Muscle of back (tissue), 3 donors: ENCODE measurements at regions not wholly inside any gene's neighbourhood (a gene's known extent, or its start where the extent isn't known, plus 50 kb on each side); places are given as distances from the start of the nearest gene placed in this dataset.
"Not testable (repeated sequence)": the region's sequence is repeated elsewhere in the genome, so short reads cannot be mapped to it uniquely, and the experiment has no call there.

ENCODE experiments used
- DNase-seq, 3 donors: peaks; one replicate each; pipeline versions ENCODE4 v3.0.0 to v3.0.0-alpha.2; 2013

GRCh38 chr5:32534041-32534440 is 51.3 kb upstream of the SUB1 start:
- peak in 2 of 3 donors; percentile 35 to 76 for DNase-seq

GRCh38 chr5:32531885-32532520 is 53.4 kb upstream of the SUB1 start:
- peak in 1 of 3 donors; percentile 47 for DNase-seq

GRCh38 chr5:32527321-32527720 is 58.0 kb upstream of the SUB1 start:
- DNase-seq = not testable (repeated sequence)

GRCh38 chr5:32526810-32527209 is 58.5 kb upstream of the SUB1 start:
- DNase-seq = no peak

- DNase-seq = no peak
These were observed 61.7 kb upstream of the SUB1 start for GRCh38 chr5:32523625-32524024.

GRCh38 chr5:32522429-32523143 is 62.8 kb upstream of the SUB1 start:
- DNase-seq = peak in 1 of 3 donors; percentile 75

- DNase-seq = no peak
These were observed 63.9 kb upstream of the SUB1 start for GRCh38 chr5:32521481-32521880.

GRCh38 chr5:32520972-32521371 is 64.4 kb upstream of the SUB1 start:
- DNase-seq = no peak

GRCh38 chr5:32520356-32520755 is 65.0 kb upstream of the SUB1 start:
- no peak for DNase-seq

GRCh38 chr5:32519508-32519907 is 65.8 kb upstream of the SUB1 start:
- no peak for DNase-seq

- DNase-seq = no peak
These were observed 70.3 kb upstream of the ZFR start for GRCh38 chr5:32514806-32515205.

GRCh38 chr5:32512926-32513325 is 68.4 kb upstream of the ZFR start:
- DNase-seq = no peak

- no peak for DNase-seq
These were observed 67.3 kb upstream of the ZFR start for GRCh38 chr5:32511776-32512374.

GRCh38 chr5:32510860-32511259 is 66.3 kb upstream of the ZFR start:
- no peak for DNase-seq

GRCh38 chr5:32508806-32509805 is 64.6 kb upstream of the ZFR start:
- DNase-seq = no peak

GRCh38 chr5:32507738-32508434 is 63.3 kb upstream of the ZFR start:
- peak; percentile 83 to 97 (median 86) for DNase-seq

- DNase-seq = peak in 2 of 3 donors; percentile 64 to 95
These were observed 62.3 kb upstream of the ZFR start for GRCh38 chr5:32506799-32507198.

- DNase-seq = peak; percentile 83 to 94 (median 86)
These were observed 61.7 kb upstream of the ZFR start for GRCh38 chr5:32506201-32506661.

- DNase-seq = peak in 2 of 3 donors; percentile 59
These were observed 61.2 kb upstream of the ZFR start for GRCh38 chr5:32505756-32506155.

GRCh38 chr5:32504989-32505596 is 60.6 kb upstream of the ZFR start:
- DNase-seq = peak; percentile 92 to 96 (median 96)
